NCI-H1105 treated with DMSO at 0.1 percent for 48 hours (cell line): ENCODE measurements at regions not wholly inside any gene's neighbourhood (a gene's known extent, or its start where the extent isn't known, plus 50 kb on each side); places are given as distances from the start of the nearest gene placed in this dataset.
A peak's percentile ranks its signal among the peaks of the same experiment; 100 is the strongest.
"Not testable (repeated sequence)": the region's sequence is repeated elsewhere in the genome, so short reads cannot be mapped to it uniquely, and the experiment has no call there.

Experiments used
- DNase-seq: peaks from one replicate; lab custom pipeline; 2025; lab: John Stamatoyannopoulos, UW

- DNase-seq: not testable (repeated sequence)
Observed at GRCh38 chrX:96529386-96529785, 155.3 kb upstream of the DIAPH2 start.

GRCh38 chrX:96538104-96538725, 146.4 kb upstream of the DIAPH2 start:
- DNase-seq: no peak

- no peak for DNase-seq
Observed at GRCh38 chrX:96540111-96540631, 144.5 kb upstream of the DIAPH2 start.

DNA sequence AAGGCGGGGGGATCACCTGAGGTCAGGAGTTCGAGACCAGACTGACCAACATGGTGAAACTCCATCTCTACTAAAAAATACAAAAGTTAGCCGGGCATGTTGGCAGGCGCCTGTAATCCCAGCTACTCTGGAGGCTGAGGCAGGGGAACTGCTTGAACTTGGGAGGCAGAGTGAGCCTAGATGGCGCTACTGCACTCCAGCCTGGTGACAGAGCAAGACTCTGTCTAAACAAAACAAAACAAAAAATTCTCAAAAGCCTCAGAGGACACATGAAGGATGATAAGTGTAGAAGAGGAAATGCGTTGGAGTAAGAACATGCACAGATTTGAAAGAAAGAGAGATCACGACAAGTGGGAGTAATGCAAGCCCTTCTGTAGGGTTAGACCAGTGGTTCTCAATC, 138.4 kb upstream of the DIAPH2 start:
- DNase-seq: not testable (repeated sequence)

DNA sequence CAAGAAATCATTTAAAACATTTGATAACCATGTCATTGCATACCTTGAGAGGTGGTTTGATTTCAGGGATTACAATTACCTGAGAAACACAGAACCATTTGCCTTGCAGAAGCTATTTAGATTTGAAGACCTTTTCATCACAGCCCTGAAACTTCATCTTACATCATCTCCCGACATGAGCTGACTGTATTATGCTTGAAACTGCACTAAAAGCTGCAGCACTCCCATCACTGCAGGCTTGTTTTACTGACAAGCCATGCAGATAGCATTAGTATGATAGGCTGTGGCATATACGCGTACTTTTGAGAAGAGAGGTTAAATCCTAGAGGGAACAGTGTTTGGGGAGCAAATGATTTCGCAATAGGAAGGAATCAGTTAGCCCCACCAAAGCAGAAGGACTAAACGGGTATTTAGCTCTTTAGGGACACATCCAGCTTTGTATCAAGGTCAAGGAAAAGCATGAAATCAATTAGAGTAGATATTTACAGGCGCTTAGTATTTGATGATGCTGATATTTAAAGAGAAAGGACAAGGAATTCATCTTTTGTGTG, 133.2 kb upstream of the DIAPH2 start:
- DNase-seq: no peak

GRCh38 chrX:96556886-96557285, 127.8 kb upstream of the DIAPH2 start:
- no peak for DNase-seq

DNA sequence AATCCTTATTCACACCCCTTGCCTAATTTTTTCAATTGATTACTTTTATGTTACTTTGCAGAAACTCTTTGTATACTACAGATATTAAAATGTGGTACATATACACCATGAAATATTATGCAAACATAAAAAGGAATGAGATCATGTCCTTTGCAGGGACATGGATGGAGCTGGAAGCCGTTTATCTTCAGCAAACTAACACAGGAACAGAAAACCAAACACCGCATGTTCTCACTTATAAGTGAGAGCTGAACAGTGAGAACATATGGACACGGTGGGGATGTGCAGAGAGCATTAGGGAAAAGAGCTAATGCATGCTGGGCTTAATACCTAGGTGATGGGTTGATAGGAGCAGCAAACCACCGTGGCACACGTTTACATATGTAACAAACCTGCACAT, 123.5 kb upstream of the DIAPH2 start:
- DNase-seq: not testable (repeated sequence)

DNA sequence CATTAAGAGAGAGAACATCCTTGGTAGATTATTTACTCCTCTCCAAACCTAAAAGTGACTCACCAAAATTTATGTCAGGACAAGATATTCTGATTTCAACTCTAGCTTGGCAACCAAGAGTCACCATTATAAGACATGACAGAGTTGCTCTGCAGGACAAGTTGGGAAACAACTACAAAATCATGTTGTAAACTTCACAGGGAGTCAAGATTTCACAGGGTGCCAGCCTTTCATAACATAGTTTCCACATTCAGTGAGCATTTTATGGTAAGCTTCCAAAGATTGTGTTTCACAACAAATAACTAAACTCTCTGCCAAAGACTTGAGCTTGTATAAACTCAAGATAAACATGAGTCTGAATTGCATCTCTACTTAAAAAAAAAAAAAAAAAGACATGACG, 121.0 kb upstream of the DIAPH2 start:
- no peak for DNase-seq

GRCh38 chrX:96564595-96564994, 120.0 kb upstream of the DIAPH2 start:
- DNase-seq: no peak

GRCh38 chrX:96566878-96567277, 117.8 kb upstream of the DIAPH2 start:
- DNase-seq: no peak

- DNase-seq: no peak
Observed at GRCh38 chrX:96568071-96568470, 116.6 kb upstream of the DIAPH2 start.

GRCh38 chrX:96569034-96569433, 115.6 kb upstream of the DIAPH2 start:
- DNase-seq: no peak

GRCh38 chrX:96575011-96575410, 109.6 kb upstream of the DIAPH2 start:
- DNase-seq: no peak

GRCh38 chrX:96576368-96576767, 108.3 kb upstream of the DIAPH2 start:
- no peak for DNase-seq

DNA sequence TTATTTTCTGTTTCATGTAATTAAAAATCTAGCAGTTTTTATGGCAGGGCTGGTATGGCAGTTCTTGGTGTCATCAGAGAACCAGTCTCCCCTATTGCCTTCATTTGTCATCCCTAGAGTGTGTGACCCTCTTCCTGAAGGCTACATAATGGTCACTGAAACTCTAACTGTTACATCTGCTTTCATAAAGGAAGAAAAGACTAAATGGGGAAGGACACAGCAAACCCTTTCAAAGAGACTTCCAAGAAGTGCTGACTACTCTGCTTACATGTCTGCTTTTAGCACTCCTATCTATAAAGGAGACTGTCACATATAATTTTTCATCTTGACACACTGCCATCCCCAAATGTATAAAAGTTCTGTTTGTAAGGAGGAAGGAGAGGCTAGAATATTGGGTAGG, 105.9 kb upstream of the DIAPH2 start:
- no peak for DNase-seq

DNA sequence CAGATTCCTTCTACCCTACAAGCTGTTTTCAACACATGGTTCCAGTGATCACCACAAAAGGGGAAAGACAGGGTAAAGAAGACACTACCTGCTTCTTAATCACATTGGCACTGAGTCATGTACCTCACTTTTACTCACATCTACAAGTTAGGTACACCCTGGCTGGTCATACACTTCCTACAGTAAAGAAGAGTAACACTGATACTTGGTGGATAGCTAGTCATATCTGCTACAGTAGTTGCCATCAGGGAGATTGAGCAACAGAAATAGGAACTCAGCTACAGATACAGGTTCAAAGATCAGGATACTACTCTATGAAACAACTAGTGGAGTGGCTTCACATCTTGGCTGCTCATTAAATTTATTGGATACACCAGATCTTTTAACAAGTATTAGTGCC, 105.4 kb upstream of the DIAPH2 start:
- no peak for DNase-seq

DNA sequence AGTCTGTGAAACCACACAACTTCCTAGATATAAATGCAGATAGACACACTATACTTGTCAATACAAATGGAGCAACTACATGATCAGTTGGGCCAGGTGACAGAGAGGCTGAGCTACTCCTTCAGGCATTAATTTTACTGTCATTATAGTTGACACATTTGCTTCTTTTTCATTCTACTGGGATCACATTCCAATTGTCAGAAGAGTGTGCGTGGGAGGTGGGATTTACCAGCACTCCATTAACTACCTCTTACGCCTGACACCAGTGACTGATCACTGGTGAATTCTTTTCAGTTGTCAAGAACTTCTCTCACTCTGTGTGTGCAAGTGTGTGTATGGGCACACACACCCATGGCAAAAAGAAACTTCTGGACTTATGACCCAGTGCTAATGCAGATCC, 94.2 kb upstream of the DIAPH2 start:
- DNase-seq: no peak

DNA sequence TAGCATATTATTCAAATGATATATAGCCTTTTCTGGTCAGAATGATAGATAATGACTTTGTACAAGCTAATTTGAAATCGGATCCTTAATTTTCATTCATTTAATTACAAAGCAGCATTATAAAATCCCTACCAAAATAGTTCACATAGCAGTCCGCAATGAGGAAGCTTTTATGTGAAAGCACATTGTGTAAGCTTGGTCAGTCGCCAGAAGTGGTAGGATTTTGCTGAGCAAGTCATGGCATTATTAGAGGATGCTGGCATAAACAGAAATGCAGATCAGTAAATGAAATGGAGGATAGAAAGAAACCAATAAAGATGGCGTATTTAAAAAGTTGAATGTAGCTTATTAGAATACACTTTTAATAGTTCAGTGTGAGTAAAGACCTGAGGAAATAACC, 93.2 kb upstream of the DIAPH2 start:
- peak; percentile 8 for DNase-seq

DNA sequence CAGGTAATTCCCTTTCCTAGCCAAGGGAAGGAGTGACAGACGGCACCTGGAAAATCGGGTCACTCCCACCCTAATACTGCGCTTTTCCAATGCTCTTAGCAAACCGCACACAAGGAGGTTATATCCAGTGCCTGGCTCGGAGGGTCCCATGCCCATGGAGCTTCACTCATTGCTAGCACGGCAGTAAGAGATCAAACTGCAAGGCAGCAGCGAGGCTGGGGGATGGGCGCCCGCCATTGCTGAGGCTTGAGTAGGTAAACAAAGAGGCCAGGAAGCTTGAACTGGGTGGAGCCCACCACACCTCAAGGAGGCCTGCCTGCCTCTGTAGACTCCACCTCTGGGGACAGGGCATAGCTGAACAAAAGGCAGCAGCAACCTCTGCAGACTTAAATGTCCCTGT, 86.8 kb upstream of the DIAPH2 start:
- not testable (repeated sequence) for DNase-seq

GRCh38 chrX:96611619-96612362, 72.9 kb upstream of the DIAPH2 start:
- DNase-seq: no peak

GRCh38 chrX:96615448-96615847, 69.2 kb upstream of the DIAPH2 start:
- no peak for DNase-seq

DNA sequence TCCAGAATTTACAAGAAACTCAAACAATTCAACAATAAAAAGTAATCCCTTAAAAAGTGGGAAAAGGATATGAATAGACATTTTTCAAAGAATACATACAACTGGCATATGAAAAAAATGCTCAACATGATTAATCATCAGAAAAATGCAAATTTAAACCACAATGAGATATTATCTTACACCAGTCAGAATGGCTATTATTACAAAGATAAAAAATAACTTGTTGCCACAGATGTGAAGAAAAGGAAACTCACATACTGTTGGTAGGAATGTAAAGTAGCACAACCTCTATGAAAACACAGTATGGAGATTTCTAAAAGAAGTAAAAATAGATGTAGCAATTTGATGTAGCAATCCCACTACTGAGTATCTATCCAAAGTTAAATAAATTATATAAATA, 65.1 kb upstream of the DIAPH2 start:
- DNase-seq: no peak

DNA sequence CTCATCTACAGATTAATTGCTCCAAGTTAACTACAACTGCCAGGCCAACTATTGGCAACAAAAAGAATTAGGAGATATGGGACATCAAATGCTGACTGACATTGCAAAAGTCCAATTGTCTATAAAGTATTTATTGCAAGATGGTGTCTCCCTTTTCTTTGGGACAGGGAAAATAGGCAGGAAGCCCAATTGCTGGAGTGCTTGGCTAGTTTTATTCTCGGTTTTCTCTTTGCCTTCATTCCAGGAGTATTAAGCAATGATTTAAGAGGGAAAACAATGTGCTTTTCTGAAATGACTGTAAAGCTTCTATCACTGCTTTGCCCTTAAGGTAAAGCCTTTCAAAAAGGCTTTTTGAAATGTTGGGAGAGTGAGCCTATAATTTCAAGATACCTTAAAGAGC, 62.8 kb upstream of the DIAPH2 start:
- no peak for DNase-seq
